ENCODE measurements at regions not wholly inside any gene's neighbourhood (a gene's known extent, or its start where the extent isn't known, plus 50 kb on each side); places are given as distances from the start of the nearest gene placed in this dataset. TPM values are rescaled to one million over a fixed set of nuclear protein-coding genes. Genes with fewer than 3 reads are reported as not detected.
"Not testable (repeated sequence)": the region's sequence is repeated elsewhere in the genome, so short reads cannot be mapped to it uniquely, and the experiment has no call there.

GRCh38 chr20:30419466-30419865 is 838.0 kb upstream of the DEFB115 start:
- Histone ChIP-seq H3K79me2 (ENCODE audit: low read length) (no peaks in the 10 kb centered on the region), H4K20me1 (ENCODE audit: insufficient read depth, low read depth, low read length) (no peaks in the 10 kb centered on the region), H3K4me2 (ENCODE audit: low read depth, low read length, poor library complexity, severe bottlenecking) (no peak overlapping the region), H3K4me3 (ENCODE audit: low read length) (no peak overlapping the region), H3K27me3 (ENCODE audit: low read length) (no peaks in the 10 kb centered on the region), H3K4me1 (ENCODE audit: low read length) (no peaks in the 10 kb centered on the region), H3K27ac (ENCODE audit: low read length) (no peak overlapping the region), H3K9ac (ENCODE audit: low read length) (no peak overlapping the region), H3K9me3 (ENCODE audit: low read length) (no peaks in the 10 kb centered on the region), H3K9me2 (replicated peaks; ENCODE audit: insufficient read depth, low read length) (no peaks in the 10 kb centered on the region), H2AFZ (ENCODE audit: low read length) (no peak overlapping the region), H3K36me3 (ENCODE audit: insufficient read depth, low read length) (no peaks in the 10 kb centered on the region)
- DNase-seq = no peak

GRCh38 chr20:30419871-30420420 is 837.5 kb upstream of the DEFB115 start:
- DNase-seq; H3K4me1 ChIP-seq (ENCODE audit: low read length); H3K36me3 ChIP-seq (ENCODE audit: insufficient read depth, low read length); H3K9me3 ChIP-seq (ENCODE audit: low read length); H3K4me3 ChIP-seq (ENCODE audit: low read length); H3K9ac ChIP-seq (ENCODE audit: low read length); H3K27ac ChIP-seq (ENCODE audit: low read length); H3K4me2 ChIP-seq (ENCODE audit: low read depth, low read length, poor library complexity, severe bottlenecking); H2AFZ ChIP-seq (ENCODE audit: low read length); H4K20me1 ChIP-seq (ENCODE audit: insufficient read depth, low read depth, low read length); H3K9me2 ChIP-seq (replicated peaks; ENCODE audit: insufficient read depth, low read length); H3K79me2 ChIP-seq (ENCODE audit: low read length); H3K27me3 ChIP-seq (ENCODE audit: low read length): not testable (repeated sequence)

Small RNA genes in the stretch of these regions (small RNA-seq; reads per million reads assigned to genes)
- gene CFTRP3 (not detected), gene MLLT10P1 (not detected), gene RF00019 (not detected)

Data from Karpas-422 (cell line).